IgD-negative memory B cell (primary cell): ENCODE measurements at regions not wholly inside any gene's neighbourhood (a gene's known extent, or its start where the extent isn't known, plus 50 kb on each side); places are given as distances from the start of the nearest gene placed in this dataset.
"Not testable (repeated sequence)": the region's sequence is repeated elsewhere in the genome, so short reads cannot be mapped to it uniquely, and the experiment has no call there.

ENCODE experiments used
- H3K27ac Mint-ChIP-seq, 3 donors: one replicate each; pipeline ENCODE4 v1.8.0; 2020 to 2022; ENCODE audit warnings: mild to moderate bottlenecking in 3 of 3, mixed read lengths in 3 of 3, moderate library complexity in 1 of 3
- H3K27me3 Mint-ChIP-seq: one replicate; pipeline ENCODE4 v1.8.0; 2021; ENCODE audit warnings: mixed read lengths
- H3K36me3 Mint-ChIP-seq: one replicate; pipeline ENCODE4 v1.8.0; 2020; ENCODE audit warnings: mild to moderate bottlenecking, mixed read lengths
- H3K4me1 Mint-ChIP-seq, 3 donors: one replicate each; pipeline ENCODE4 v1.8.0; 2020 to 2022; ENCODE audit warnings: mixed read lengths in 3 of 3, mild to moderate bottlenecking in 1 of 3
- H3K4me3 Mint-ChIP-seq, 4 donors: one replicate each; pipeline ENCODE4 v1.8.0; 2020 to 2022; ENCODE audit warnings: mild to moderate bottlenecking in 4 of 4, mixed read lengths in 4 of 4, moderate library complexity in 3 of 4
- H3K9me3 Mint-ChIP-seq, 3 donors: one replicate each; pipeline ENCODE4 v1.8.0; 2020 to 2021; ENCODE audit warnings: mixed read lengths in 3 of 3, mild to moderate bottlenecking in 1 of 3

DNA sequence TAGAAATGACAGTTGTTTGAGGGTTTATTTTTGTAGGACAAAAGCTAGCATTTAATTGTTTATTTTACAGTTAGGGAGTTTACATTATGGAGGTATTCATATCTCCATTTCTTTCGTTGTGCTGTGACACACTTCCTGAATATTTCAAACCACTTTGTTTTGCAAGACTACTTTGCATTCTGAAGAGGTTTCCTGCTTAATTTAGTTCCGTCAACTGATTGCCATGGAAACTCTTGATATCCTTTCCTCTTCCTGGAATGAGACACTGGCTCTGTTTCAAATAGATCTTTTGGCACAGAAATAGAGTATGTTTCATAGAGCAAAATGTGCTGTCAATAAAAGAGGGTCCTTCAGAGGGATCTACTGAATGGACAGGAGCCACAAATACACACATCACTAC lies 159.5 kb upstream of the AGR3 start:
- H3K27ac Mint-ChIP-seq = no peak overlapping the region
- H3K36me3 Mint-ChIP-seq = no peaks in the 10 kb centered on the region
- peaks cover 8 to 11% (median 10%) of the 10 kb centered on the region in 3 donors for H3K4me1 Mint-ChIP-seq
- no peaks in the 10 kb centered on the region for H3K27me3 Mint-ChIP-seq
- H3K4me3 Mint-ChIP-seq = no peak overlapping the region
- no peaks in the 10 kb centered on the region for H3K9me3 Mint-ChIP-seq

GRCh38 chr7:17042211-17042610 lies 160.4 kb upstream of the AGR3 start:
- H3K36me3 Mint-ChIP-seq = no peaks in the 10 kb centered on the region
- H3K27ac Mint-ChIP-seq = no peak overlapping the region
- H3K27me3 Mint-ChIP-seq = no peaks in the 10 kb centered on the region
- H3K9me3 Mint-ChIP-seq = no peaks in the 10 kb centered on the region
- no peak overlapping the region for H3K4me3 Mint-ChIP-seq
- H3K4me1 Mint-ChIP-seq = peaks cover 8 to 11% (median 10%) of the 10 kb centered on the region in 3 donors

DNA sequence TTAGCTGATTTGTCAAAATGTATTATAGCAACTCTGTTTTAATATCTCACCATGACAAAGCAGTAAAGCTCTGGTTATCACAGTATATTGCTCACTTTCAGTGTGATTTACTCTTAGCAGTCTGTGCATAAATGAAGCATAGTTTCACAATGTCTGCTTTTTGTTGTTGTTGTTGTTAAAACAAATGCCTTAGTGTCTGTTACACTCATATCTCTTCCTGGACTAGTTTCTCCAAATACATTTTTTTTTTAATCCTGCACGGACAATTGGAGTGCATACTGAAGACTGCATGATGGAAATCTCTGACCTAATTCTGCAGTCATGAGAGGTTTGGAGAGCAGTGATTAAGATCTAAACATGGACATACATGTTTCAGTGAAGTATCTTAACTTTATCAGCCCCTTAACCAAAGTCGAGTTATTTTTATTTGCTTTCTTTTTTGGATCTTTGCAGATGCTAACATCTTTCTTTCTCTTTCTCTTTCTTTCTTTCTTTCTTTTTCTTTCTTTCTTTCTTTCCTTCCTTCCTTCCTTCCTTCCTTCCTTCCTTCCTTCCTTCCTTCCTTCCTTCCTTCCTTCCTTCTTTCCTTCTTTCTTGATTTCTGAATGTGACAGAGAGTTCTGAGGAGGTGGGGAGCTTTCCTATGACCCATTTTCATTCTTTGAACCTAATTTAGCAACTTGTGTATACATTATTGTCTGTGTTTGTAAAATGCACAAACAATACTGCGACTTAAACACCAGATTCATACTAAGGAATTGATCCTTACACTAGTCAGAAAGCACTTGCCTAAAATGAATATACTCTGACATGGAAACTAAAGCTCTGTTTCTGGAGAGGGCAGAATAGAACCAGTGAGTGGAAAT lies 161.5 kb upstream of the AGR3 start:
- Mint-ChIP-seq H3K27ac (no peak overlapping the region), H3K4me3 (no peak overlapping the region), H3K9me3 (no peaks in the 10 kb centered on the region), H3K36me3 (no peaks in the 10 kb centered on the region), H3K27me3 (no peaks in the 10 kb centered on the region), H3K4me1 (peaks cover 8 to 11% (median 10%) of the 10 kb centered on the region in 3 donors)

GRCh38 chr7:17044396-17044795 lies 162.6 kb upstream of the AGR3 start:
- Mint-ChIP-seq H3K9me3 (no peaks in the 10 kb centered on the region), H3K4me3 (no peak overlapping the region), H3K27ac (no peak overlapping the region), H3K4me1 (peaks cover 8 to 11% (median 10%) of the 10 kb centered on the region in 3 donors), H3K27me3 (no peaks in the 10 kb centered on the region), H3K36me3 (no peaks in the 10 kb centered on the region)

DNA sequence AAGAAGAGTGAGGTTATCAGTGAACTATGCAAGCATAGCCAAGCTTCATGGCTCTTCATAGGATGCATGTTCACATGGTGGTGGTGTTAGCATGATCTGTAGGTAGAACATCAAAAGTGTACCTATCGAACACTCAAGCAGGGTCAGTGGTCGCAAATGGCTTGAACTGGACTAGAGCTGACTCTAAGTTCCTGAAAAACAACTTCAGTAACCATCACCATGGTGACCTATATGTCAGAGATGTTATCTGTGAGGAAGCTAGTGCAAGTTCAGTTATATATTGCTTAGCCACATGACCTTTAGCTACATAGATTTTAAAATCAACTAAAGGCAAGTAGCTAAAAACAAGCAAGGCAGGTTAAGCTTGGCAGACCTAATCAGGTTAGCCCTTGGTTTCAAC lies 163.1 kb upstream of the AGR3 start:
- no peak overlapping the region for H3K27ac Mint-ChIP-seq
- H3K4me1 Mint-ChIP-seq = peaks cover 8 to 11% (median 10%) of the 10 kb centered on the region in 3 donors
- no peak overlapping the region for H3K4me3 Mint-ChIP-seq
- H3K27me3 Mint-ChIP-seq = no peaks in the 10 kb centered on the region
- no peaks in the 10 kb centered on the region for H3K9me3 Mint-ChIP-seq
- H3K36me3 Mint-ChIP-seq = no peaks in the 10 kb centered on the region

DNA sequence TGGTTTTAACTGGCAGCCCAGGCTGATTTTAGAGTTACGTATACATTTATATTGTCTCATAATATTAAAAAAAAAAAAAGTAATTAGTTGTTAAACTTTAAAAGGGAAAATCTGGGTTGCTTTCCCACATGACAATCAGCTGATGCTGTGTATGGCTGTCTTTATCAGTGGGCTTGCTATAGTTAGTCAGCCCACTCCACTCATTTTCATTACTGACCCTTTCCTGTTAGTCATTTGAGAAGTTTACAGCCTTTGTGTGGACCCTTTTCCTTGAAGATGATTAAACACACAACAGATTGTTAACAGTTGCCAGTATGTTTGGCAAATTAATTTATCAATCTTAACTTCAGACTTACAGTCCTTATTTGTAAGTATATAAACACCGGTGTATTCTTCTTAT lies 164.5 kb upstream of the AGR3 start:
- no peak overlapping the region for H3K27ac Mint-ChIP-seq
- H3K4me1 Mint-ChIP-seq = peaks cover 7 to 11% (median 9%) of the 10 kb centered on the region in 3 donors
- no peak overlapping the region for H3K4me3 Mint-ChIP-seq
- no peaks in the 10 kb centered on the region for H3K36me3 Mint-ChIP-seq
- H3K9me3 Mint-ChIP-seq = no peaks in the 10 kb centered on the region
- H3K27me3 Mint-ChIP-seq = no peaks in the 10 kb centered on the region

GRCh38 chr7:17046666-17047065 lies 164.9 kb upstream of the AGR3 start:
- H3K36me3 Mint-ChIP-seq = no peaks in the 10 kb centered on the region
- no peak overlapping the region for H3K4me3 Mint-ChIP-seq
- H3K27ac Mint-ChIP-seq = no peak overlapping the region
- peaks cover 4 to 7% (median 6%) of the 10 kb centered on the region in 3 donors for H3K4me1 Mint-ChIP-seq
- no peaks in the 10 kb centered on the region for H3K27me3 Mint-ChIP-seq
- no peaks in the 10 kb centered on the region for H3K9me3 Mint-ChIP-seq

- not testable (repeated sequence) for H3K27me3 Mint-ChIP-seq, H3K36me3 Mint-ChIP-seq, H3K4me1 Mint-ChIP-seq, H3K9me3 Mint-ChIP-seq, H3K27ac Mint-ChIP-seq, H3K4me3 Mint-ChIP-seq
Observed at GRCh38 chr7:17053164-17053563, 171.4 kb upstream of the AGR3 start.

DNA sequence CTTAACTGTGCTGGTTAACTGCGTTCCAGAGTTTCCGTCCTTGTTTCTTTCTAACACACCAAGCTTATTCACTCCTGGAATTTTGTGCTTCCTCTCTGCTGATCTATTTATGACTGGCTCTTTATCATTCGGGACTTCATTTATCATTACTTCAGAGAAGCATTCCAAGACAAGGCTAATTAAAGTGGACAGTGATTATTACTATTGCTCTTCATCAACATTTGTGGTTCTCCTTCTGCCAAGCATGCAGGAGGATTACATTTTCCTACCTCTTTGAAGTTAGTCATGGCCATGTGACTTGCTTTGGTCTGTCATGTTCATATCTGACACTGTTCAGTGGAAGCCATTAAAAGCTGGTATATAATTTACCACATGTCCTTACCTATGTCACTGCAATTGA lies 172.4 kb upstream of the AGR3 start:
- Mint-ChIP-seq H3K36me3 (no peaks in the 10 kb centered on the region), H3K27ac (no peak overlapping the region), H3K4me3 (no peak overlapping the region), H3K9me3 (peaks cover 0 to 3% (median 0%) of the 10 kb centered on the region in 3 donors), H3K27me3 (peaks cover 3% of the 10 kb centered on the region), H3K4me1 (peaks cover 3 to 5% (median 3%) of the 10 kb centered on the region in 3 donors)

DNA sequence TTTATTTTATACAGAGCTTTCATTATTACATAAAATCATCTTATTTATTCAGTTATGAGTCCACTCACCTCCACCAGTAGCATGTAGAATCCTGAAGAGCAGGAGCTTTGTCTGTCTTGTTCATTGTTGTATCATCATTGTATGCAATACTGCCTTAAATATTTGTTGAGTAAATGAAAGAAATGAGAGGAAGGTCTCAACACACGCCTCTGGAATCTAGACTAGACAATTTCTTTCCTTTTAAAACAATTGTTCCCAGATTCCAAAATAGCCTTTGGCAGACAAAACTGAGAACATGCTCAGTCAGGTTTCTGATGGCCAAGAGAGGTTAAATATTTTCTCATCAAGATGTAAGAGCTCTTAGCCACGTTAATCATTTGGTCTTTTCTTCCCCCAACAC lies 173.1 kb upstream of the AGR3 start:
- peaks cover 0 to 3% (median 0%) of the 10 kb centered on the region in 3 donors for H3K9me3 Mint-ChIP-seq
- no peak overlapping the region for H3K4me3 Mint-ChIP-seq
- no peak overlapping the region for H3K27ac Mint-ChIP-seq
- H3K36me3 Mint-ChIP-seq = no peaks in the 10 kb centered on the region
- peaks cover 3% of the 10 kb centered on the region for H3K27me3 Mint-ChIP-seq
- peaks cover 4 to 8% (median 5%) of the 10 kb centered on the region in 3 donors for H3K4me1 Mint-ChIP-seq

DNA sequence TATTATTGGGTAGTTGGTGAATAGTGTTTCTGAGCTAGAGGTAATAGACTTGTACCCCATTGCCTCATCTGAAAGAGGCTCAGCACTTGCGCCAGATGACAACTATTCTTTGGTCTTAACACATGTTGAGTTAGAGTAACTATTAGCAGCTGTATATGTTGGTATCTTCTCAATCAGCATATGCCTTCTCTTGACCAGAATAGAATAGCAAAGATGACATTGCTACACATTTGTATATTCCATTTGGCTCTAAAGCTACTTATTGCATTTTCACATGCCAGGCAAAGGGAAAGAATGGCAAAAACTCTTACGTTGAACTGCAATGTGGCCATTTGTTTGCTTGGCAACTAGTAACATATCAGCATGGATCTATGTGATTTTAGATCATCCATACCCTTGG lies 173.8 kb upstream of the AGR3 start:
- Mint-ChIP-seq H3K27ac (no peak overlapping the region), H3K36me3 (peaks cover under 1% of the 10 kb centered on the region), H3K4me1 (peaks cover 5 to 10% (median 5%) of the 10 kb centered on the region in 3 donors), H3K4me3 (no peak overlapping the region), H3K9me3 (peaks cover 0 to 3% (median 0%) of the 10 kb centered on the region in 3 donors), H3K27me3 (peaks cover 3% of the 10 kb centered on the region)

DNA sequence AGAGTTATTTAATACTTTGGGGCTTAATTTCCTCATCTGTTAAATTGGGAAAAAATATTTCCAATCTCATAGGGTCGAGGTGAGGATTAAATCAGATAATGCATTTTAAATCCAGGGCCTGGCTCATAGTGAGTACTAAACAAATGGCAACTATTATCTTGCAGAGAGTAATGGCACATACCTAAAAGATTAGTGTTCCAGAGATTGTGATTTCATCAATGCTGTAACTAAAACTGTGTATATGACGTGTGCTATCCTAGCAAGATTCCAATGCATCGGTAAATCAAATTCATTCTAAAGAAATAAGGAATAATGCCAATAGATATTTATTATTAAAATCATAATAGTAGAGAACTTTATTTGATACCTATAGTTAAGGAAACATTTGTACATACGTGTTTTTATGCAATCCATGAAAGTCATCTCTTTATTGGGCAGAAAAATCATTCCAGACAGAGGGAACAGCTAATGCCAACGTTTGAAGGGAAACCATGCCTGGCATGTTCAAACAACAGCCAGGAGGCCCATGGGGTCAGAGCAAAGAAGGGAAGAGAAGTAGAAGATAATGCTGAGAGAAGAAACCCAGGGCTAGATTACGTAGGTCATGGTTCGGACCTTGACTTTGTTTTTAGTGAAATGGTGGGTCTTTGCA lies 174.8 kb upstream of the AGR3 start:
- Mint-ChIP-seq H3K27me3 (peaks cover 3% of the 10 kb centered on the region), H3K4me3 (no peak overlapping the region), H3K4me1 (peaks cover 5 to 10% (median 5%) of the 10 kb centered on the region in 3 donors), H3K9me3 (peaks cover 0 to 3% (median 0%) of the 10 kb centered on the region in 3 donors), H3K27ac (no peak overlapping the region), H3K36me3 (peaks cover 2% of the 10 kb centered on the region)

- Mint-ChIP-seq H3K4me1 (peaks cover 5 to 10% (median 5%) of the 10 kb centered on the region in 3 donors), H3K4me3 (no peak overlapping the region), H3K9me3 (peaks cover 0 to under 1% (median 0%) of the 10 kb centered on the region in 3 donors), H3K27me3 (peaks cover 3% of the 10 kb centered on the region), H3K36me3 (peaks cover 2% of the 10 kb centered on the region), H3K27ac (no peak overlapping the region)
Observed at GRCh38 chr7:17057143-17057509, 175.3 kb upstream of the AGR3 start.

DNA sequence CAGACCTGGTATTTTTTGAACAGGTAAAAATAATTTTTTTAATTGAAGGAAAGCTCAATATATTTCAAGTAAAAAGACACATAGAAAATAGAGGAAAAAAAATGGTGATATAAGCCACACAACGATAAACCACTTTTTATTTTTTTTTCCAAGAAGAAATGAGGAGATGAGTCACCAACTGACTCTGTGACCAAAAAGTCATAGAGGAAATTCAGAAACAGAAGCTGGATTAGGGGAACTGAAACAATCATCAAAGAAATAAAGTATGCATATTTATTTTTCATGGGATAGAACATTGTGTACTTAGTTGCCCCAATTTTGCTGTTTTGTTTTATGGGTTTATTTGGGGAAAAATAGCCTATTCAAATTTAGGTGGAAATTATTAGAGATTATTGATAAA lies 176.8 kb upstream of the AGR3 start:
- H3K4me1 Mint-ChIP-seq = peaks cover 5 to 10% (median 5%) of the 10 kb centered on the region in 3 donors
- no peak overlapping the region for H3K27ac Mint-ChIP-seq
- H3K36me3 Mint-ChIP-seq = peaks cover 2% of the 10 kb centered on the region
- H3K9me3 Mint-ChIP-seq = no peaks in the 10 kb centered on the region
- H3K27me3 Mint-ChIP-seq = no peaks in the 10 kb centered on the region
- no peak overlapping the region for H3K4me3 Mint-ChIP-seq

DNA sequence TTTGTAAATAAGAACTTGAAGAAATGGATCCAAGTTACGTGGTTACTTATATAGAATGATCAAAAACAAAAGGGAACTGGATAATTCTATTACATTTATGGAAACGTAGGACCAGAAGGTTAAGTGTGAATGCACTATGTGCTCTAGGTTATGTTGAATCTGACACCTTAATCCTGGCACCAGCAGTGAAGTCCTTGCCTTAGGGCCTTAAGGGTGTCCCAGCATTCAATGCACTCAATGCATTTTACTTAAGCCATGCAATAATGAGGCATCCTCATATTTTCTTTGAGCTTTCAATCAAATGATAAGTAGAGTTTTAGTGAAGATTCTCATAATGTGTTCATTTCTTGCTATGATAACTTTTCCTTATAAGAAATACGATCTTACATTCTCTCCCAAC lies 178.3 kb upstream of the AGR3 start:
- Mint-ChIP-seq H3K27ac (no peak overlapping the region), H3K4me3 (peak overlapping the region in 1 of 4 donors; percentile 7), H3K9me3 (no peaks in the 10 kb centered on the region), H3K36me3 (peaks cover 2% of the 10 kb centered on the region), H3K27me3 (no peaks in the 10 kb centered on the region), H3K4me1 (peaks cover 2 to 10% (median 5%) of the 10 kb centered on the region in 3 donors)

- H3K4me3 Mint-ChIP-seq = no peak overlapping the region
- H3K4me1 Mint-ChIP-seq = peaks cover 2 to 10% (median 5%) of the 10 kb centered on the region in 3 donors
- H3K27me3 Mint-ChIP-seq = no peaks in the 10 kb centered on the region
- peaks cover 2% of the 10 kb centered on the region for H3K36me3 Mint-ChIP-seq
- H3K9me3 Mint-ChIP-seq = no peaks in the 10 kb centered on the region
- H3K27ac Mint-ChIP-seq = no peak overlapping the region
Observed at GRCh38 chr7:17061443-17061842, 179.7 kb upstream of the AGR3 start.
